GM12865 (cell line): ENCODE measurements at regions not wholly inside any gene's neighbourhood (a gene's known extent, or its start where the extent isn't known, plus 50 kb on each side); places are given as distances from the start of the nearest gene placed in this dataset.

Source experiments
- DNase-seq: peaks from one replicate; pipeline ENCODE4 v3.0.0; 2010; ENCODE audit warnings: low read depth
- H3K4me3 ChIP-seq: 2 replicates; pipeline ENCODE4 v1.5.1; 2011; ENCODE audit warnings: mild to moderate bottlenecking, low read depth, low read length, control low read depth
- CTCF ChIP-seq: IDR thresholded peaks from 2 replicates; pipeline ENCODE4 v1.5.1; 2011; ENCODE audit warnings: low read length, control low read depth, low read depth, inconsistent platforms; ENCODE audit not compliant: insufficient read depth; ENCODE audit errors: missing control alignments

GRCh38 chr5:54876556-54876955 lies 108.8 kb downstream of the ESM1 start:
- no peak overlapping the region for H3K4me3 ChIP-seq
- no peak for DNase-seq
- TF ChIP-seq CTCF = no peak

GRCh38 chr5:54874337-54875021 lies 110.9 kb downstream of the ESM1 start:
- no peak for DNase-seq
- no peak overlapping the region for H3K4me3 ChIP-seq
- TF ChIP-seq CTCF = no peak

- H3K4me3 ChIP-seq = no peak overlapping the region
- TF ChIP-seq CTCF = no peak
- no peak for DNase-seq
Measured at GRCh38 chr5:54873691-54874090, 111.7 kb downstream of the ESM1 start.

GRCh38 chr5:54872810-54873209 lies 112.6 kb downstream of the ESM1 start:
- H3K4me3 ChIP-seq = no peak overlapping the region
- no peak for TF ChIP-seq CTCF
- no peak for DNase-seq

GRCh38 chr5:54870271-54870670 lies 115.1 kb downstream of the ESM1 start:
- TF ChIP-seq CTCF = no peak
- DNase-seq = no peak
- no peak overlapping the region for H3K4me3 ChIP-seq

GRCh38 chr5:54869691-54870090 lies 115.7 kb downstream of the ESM1 start:
- H3K4me3 ChIP-seq = no peak overlapping the region
- no peak for DNase-seq
- TF ChIP-seq CTCF = no peak
